HPDE6-E6E7 (cell line): ENCODE measurements at regions not wholly inside any gene's neighbourhood (a gene's known extent, or its start where the extent isn't known, plus 50 kb on each side); places are given as distances from the start of the nearest gene placed in this dataset.

Experiments
- DNase-seq: peaks from one replicate; pipeline ENCODE4 v3.0.0; 2011; ENCODE audit warnings: missing footprints; ENCODE audit errors: extremely low spot score

- no peak for DNase-seq
Observed at GRCh38 chr18:70461323-70462077, 172.7 kb downstream of the SOCS6 start.

- no peak for DNase-seq
Observed at GRCh38 chr18:70459731-70460130, 170.9 kb downstream of the SOCS6 start.

DNA sequence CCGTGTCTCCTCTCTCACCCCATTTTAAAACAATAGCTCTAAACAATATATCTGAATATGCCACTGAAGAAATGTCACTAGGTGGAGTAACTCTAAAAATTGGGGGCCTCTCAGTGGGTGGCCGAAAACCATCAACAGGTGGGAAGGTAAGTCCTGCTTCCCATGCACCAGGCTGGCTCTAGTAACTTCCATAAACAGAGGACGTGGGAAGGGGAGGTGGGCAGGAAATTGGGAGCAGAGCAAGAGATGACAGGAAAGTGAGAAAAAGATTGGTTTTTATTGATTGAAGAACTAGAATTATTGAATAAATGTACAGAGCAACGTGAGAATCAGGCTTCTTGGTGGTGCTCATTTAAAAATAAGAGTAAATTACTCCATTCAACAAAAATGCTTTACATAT lies 170.4 kb downstream of the SOCS6 start:
- DNase-seq = no peak

GRCh38 chr18:70457788-70458187 lies 168.9 kb downstream of the SOCS6 start:
- no peak for DNase-seq

DNA sequence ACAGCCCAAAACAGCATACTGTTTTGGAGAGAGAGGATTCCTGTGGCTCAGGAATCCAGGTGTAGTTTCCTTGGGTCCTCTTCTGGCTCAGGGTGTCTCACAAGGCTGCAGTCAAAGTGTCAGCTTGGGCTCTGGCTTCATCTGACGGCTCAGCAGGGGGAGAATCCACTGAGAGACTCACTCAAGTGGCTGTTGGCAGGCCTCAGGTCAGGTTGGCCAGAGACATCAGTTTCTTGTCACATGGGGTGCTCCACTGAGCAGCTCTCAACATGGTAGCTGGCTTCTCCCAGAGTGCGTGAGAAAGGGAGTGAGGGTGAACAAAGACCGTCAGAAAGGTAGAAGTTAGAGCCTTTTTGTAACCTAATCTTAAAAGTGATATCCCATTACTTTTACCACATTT lies 168.4 kb downstream of the SOCS6 start:
- no peak for DNase-seq

- no peak for DNase-seq
Observed at GRCh38 chr18:70456376-70456775, 167.5 kb downstream of the SOCS6 start.

- DNase-seq = no peak
Observed at GRCh38 chr18:70455731-70456130, 166.9 kb downstream of the SOCS6 start.

DNA sequence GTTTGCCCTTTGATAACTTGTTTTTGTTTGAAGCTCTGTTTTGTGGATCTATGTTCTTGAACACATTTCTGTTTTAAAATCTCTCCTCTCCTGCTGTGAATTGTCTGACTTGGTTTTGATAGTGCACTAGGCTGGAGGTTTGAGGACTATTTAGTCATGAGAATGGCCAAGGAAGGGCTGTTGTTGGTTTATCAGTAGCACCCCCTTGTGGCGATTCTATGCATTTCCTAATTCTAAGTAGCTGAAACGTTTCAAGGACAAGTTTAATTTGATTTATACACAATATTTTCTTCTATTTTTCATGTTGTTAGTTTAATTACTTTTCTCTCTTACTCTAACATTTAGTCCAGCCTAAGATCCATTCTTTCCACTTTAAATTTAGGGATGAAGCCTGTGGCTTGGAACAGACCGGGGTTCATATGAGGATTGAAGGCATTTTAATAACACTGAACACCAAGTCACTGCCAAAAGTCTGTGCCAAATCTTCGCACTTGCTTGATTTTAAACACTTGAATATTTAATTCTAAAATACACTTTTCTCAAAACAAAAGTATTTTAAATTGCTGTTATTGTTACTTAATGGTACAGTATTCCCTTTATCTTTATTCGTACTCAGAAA lies 166.0 kb downstream of the SOCS6 start:
- peak; percentile 25 for DNase-seq

DNA sequence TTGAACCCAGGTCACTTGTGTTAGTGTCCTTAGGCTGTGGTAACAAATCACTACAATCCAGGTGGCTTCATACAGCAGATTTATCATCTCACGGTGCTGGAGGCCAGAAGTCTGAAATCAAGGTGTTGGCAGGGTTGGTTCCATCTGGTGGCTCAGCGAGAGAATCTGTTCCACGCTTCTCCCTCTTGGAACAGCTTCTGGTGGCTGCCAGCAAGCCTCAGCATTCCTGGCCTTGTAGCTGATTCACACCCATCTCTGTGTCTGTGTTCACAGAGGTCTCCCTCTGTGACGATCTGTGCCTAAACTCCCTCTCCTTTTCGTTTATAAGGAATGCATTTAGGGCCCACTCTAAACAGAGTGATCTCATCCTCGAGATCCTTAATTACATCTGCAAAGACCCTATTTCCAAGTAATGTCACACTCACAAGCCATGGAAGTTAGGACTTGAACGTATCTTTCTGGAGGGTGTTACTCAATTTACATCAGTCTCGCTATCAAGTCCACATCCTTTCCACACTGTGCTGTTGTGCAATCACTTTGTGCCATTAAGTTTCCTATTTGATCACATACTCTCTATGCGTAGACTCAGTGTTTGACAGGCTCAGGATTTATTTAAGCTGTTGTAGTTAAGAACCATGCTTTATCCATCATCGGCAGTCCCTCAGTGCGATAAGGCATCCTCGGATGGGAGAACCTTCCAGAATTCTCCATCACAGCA lies 164.4 kb downstream of the SOCS6 start:
- DNase-seq = no peak

DNA sequence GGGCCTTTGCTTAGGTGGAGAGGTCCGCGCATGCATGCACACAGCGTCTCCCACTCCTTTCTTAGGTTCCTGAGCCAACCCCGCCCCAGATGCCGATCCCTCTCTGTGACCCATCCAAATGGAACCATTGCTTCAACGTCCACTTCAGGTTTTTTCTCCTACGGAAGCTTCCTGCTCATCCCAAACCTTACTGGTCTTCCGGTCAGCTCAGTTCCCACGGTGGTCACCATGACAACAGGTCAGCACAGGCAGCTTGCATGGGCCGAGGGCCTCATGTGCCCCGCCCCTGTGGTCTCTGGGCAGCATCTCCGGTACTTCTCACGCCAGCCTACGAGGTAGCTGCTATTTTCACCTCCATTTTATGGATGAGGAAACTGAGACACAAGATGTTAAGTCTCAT lies 163.7 kb downstream of the SOCS6 start:
- DNase-seq = no peak

DNA sequence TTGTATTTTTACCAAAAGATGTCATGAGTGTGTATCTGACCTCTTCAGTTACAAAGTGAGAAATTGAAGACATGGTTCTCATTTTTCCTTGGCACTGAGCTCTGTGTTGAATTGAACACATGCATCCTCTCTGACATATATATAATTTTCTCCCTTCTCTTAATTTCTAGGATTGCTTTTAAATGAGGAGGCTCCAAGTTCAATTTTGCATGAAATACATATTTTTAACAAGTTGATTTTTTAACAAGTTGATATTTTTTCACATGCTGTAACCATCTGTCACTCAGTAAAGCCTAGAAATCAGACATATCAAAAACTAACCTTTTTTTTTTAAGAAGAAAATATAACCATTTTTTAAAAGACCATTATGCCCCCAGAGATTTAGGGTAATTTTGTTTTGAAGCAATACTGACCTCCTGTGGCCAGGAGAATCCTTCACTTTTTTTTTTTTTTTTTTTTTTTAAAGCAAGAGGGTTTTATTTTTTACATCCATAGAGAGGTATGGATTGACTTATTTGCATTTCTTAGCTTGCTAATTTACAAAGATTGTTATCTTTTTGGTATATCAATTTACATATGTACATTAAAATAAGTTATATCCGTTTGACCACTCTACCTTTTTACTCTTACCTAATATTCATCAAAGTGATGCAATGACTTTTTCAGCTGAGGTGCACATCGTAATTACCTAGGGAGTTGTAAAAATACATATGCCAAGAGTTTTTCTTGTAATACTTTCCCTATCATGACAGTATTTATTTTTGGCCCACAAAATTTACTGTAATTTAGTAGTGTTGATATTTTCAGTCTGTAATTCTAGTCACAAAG lies 161.8 kb downstream of the SOCS6 start:
- DNase-seq = no peak

DNA sequence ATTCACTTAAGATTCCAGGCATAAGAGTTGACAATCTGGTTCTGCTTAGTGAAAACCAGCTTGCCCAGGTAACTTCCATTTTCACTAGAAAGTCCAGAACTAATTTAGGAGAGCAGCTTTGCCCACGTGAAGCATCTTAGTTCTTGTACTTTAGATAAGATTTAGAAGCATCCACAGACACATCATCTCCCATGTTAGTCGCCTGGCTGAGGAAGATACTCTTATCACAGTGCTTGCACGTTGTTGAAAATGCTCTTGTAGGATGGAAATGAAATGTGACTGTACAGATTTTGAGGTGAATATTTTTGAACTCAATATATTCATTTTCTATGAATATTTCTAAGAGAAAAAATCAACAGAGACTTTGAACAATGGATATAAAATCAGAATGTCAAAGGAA lies 159.7 kb downstream of the SOCS6 start:
- DNase-seq = no peak

DNA sequence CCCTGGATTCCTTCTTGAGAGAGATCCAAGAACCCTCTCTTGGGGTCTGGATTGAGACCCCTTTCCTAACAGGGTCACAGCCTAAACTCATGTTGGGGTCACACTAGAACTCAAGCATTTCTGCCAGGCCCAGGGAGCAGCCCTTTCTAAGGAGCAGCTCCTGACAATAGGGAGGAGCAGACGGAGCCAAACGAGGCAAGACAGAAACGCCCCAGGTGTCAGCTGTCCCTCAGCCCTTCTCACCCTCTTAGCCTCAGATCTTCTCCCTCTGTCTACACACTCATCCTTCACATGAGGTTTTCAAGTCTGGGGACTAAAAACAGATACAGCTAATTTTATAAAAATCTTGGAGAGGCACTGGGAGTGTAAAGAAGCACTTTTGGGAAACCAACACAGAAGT lies 157.2 kb downstream of the SOCS6 start:
- DNase-seq = no peak

- DNase-seq = no peak
Observed at GRCh38 chr18:70442933-70443332, 154.1 kb downstream of the SOCS6 start.

DNA sequence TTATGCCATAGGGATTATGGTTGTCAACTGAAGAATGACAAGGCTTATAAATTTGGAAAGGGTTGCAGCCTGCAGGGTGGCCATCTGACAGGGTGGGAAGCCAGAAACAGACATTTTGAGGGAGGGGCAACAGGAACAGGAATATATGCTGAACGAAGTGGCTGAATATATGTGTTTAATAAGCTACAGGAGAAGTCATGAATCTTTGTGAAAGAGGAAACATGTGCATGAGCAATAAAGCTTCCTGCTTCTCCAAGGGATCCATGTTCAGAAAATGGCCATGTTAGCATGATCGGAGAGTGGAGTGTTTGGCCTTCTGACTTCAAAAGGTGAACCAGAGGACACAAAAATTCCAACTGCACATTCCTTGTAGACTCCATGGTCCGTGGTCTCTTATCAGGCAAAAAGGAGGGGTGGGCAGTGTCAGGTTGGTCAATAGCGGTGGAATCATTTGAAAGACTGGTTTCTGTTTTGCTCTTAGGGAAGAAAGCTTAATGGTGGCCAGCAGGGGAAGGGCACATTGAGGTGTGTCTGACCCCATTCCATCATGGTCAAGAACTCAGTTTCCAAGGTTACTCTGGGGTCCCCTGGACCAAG lies 144.1 kb downstream of the SOCS6 start:
- DNase-seq = no peak

DNA sequence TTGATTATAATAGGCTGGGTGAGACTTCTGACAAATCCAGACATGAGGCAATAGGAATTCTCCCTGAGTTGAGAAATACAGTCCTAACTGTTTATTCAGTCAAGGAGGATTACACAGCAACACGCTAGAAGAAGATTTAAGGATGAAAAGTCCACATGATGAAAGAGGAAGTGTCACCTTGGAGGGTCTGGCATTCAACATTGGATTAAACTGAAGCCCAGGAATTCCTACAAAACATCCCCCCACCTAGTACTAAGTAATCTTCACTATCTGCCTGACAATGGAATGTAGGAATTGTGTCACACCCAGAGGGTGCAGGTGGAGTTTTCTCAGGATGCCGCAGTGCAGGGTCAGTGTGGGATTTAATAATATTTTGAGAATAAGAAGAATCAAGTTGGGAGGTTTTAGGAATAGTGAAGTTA lies 142.4 kb downstream of the SOCS6 start:
- DNase-seq = no peak

DNA sequence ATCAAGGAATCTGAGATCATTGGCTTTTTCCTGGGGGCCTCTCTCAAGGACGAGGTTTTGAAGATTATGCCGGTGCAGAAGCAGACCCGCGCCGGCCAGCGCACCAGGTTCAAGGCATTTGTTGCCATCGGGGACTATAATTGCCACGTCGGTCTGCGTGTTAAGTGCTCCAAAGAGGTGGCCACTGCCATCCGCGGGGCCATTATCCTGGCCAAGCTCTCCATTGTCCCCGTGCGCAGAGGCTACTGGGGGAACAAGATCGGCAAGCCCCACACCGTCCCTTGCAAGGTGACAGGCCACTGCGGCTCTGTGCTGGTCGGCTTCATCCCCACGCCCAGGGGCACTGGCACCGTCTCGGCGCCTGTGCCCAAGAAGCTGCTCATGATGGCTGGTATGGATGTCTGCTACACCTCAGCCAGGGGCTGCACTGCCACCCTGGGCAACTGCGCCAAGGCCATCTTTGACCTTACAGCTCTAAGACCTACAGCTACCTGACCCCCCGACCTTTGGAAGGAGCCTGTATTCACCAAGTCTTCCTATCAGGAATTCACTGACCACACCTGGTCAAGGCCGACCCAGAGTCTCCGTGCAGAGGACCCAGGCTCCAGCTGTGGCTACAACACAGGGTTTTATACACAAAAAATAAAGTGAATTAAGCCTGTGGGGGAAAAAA lies 141.8 kb downstream of the SOCS6 start:
- no peak for DNase-seq

GRCh38 chr18:70429847-70430500 lies 141.1 kb downstream of the SOCS6 start:
- no peak for DNase-seq

DNA sequence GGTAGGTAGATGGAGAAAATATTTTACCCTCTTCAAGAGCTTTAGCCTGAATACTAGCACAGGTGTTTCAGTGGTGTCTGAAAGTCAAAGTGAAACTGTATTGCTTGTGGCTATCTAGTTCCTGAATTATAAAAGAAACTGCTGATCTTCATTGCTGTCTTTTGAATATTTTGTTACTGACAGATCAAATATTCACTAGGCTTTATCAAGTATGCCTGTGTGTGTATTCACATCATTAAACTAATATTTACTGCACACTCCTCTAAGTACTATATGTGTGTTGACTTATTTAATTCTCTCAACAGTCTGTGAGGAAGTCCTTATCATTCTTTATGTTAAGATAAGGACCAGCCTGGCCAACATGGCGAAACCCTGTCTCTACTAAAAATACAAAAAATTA lies 139.6 kb downstream of the SOCS6 start:
- no peak for DNase-seq

DNA sequence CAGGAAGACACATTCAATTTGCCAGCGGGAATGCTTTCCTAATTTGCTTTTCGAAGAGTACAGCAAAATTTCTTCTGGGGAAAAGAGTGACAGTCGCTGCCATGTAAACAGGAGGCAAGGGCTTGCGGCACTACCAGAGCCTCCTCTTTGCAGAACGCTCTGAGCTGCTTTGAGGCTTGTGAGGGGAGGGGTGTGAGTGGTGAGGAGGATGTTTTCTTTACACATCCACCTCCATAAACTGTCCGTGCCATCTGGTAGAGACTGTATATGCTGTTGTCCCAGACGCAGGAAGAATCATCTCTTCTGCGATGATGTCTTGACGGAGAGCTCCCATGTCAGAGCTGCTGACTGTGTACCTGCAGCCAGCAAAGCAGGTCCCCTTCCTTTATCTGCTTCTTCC lies 138.0 kb downstream of the SOCS6 start:
- DNase-seq = no peak

- DNase-seq = no peak
Observed at GRCh38 chr18:70425236-70425635, 136.4 kb downstream of the SOCS6 start.
